GM21515 (cell line): ENCODE measurements at regions not wholly inside any gene's neighbourhood (a gene's known extent, or its start where the extent isn't known, plus 50 kb on each side); places are given as distances from the start of the nearest gene placed in this dataset.
"Not testable (repeated sequence)": the region's sequence is repeated elsewhere in the genome, so short reads cannot be mapped to it uniquely, and the experiment has no call there.

Source experiments
- ATAC-seq: cut with Tn5 transposase; IDR thresholded peaks from one replicate; pipeline ENCODE4 v1.9.1; 2021; ENCODE audit not compliant: unreplicated experiment

- not testable (repeated sequence) for ATAC-seq
These were observed 4427.5 kb upstream of the TPTE start for GRCh38 chr21:6093870-6094269.

GRCh38 chr21:6095304-6095703 is 4426.1 kb upstream of the TPTE start:
- ATAC-seq = not testable (repeated sequence)

DNA sequence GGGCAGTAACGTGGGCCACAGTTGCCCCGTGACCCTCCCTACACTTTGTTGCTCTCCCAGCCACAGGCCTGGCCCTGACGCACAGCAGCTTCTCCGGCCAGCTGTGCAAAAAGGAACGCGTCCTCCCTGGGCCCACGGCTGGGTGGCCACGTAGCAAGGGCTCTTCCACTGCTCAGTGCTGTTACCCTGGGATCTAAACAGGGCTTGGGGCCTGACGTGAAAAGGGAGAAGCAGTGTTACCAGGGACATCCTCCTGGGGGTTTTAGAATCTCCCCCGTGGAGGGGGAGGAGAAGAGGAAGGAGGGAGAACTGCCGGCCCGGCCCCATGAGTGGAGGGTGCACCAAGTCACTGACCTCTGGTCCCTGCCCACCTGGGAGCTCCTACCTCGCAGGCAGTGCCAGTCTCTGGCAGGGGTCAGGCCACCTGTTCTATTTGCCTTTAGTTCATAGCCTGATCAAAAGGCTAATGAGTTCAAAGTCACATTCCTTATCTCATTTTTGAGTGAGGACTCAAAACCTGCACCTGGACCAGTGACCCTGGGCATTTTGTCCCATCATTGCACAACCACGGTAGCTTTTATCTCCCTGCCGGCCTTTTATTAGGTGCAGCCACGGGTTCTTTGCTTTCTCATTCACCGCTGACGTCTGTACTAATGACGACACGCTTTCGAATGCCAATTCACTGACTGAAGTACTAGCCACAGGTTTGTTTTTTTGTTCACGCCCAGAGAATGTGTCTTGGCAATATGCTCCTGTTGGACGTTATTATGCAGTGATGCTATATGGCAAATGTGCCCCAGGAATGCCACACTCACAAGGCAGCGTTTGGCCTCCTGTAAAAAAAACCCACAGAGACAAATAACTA is 4424.6 kb upstream of the TPTE start:
- not testable (repeated sequence) for ATAC-seq

DNA sequence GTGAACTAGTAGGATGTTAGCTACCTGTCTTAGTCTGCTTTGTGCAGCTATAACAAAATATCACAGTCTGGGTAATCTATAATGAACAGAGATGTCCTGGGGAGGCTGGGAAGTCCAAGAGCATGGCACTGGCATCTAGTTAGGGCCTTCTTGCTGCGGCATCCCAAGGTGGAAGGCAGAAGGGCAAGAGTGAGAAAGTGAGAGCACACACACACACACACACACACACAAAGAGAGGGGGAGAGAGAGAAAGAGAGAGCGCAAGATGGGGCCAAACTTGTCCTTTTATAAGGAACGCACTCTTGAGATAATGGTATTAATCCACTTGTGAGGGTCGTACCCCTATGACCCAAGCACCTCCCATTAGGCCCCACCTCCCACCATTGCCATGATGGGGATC is 4423.6 kb upstream of the TPTE start:
- ATAC-seq = not testable (repeated sequence)

- not testable (repeated sequence) for ATAC-seq
These were observed 4423.0 kb upstream of the TPTE start for GRCh38 chr21:6098191-6098935.

- ATAC-seq = not testable (repeated sequence)
These were observed 4419.8 kb upstream of the TPTE start for GRCh38 chr21:6101588-6101987.

GRCh38 chr21:6104546-6104945 is 4416.8 kb upstream of the TPTE start:
- ATAC-seq = not testable (repeated sequence)

- ATAC-seq = not testable (repeated sequence)
These were observed 4414.5 kb upstream of the TPTE start for GRCh38 chr21:6106686-6107567.

DNA sequence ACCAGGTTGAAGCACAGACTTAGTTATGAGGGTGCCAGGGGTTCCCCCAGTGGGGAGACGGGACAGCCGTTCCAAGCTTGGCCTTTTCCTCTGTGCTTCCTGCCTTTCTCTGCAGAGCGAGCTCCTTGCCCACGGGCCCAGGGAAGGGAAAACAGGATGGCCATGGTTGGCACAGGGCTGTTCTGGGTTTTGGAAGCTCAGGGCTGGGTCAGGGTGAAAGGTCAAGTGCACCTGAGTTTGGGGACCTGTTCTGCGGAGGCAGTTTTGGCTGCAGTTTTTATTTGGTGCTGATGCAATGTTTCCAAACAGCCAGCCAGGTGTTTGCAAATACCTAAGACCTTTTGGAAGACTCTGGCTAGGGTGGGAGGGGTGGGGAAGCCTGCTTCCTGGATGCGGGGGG is 4412.5 kb upstream of the TPTE start:
- not testable (repeated sequence) for ATAC-seq

GRCh38 chr21:6109774-6110173 is 4411.6 kb upstream of the TPTE start:
- ATAC-seq = not testable (repeated sequence)

GRCh38 chr21:6110716-6111343 is 4410.6 kb upstream of the TPTE start:
- ATAC-seq = peak; percentile 72

- ATAC-seq = peak; percentile 20
These were observed 4410.0 kb upstream of the TPTE start for GRCh38 chr21:6111354-6111753.

DNA sequence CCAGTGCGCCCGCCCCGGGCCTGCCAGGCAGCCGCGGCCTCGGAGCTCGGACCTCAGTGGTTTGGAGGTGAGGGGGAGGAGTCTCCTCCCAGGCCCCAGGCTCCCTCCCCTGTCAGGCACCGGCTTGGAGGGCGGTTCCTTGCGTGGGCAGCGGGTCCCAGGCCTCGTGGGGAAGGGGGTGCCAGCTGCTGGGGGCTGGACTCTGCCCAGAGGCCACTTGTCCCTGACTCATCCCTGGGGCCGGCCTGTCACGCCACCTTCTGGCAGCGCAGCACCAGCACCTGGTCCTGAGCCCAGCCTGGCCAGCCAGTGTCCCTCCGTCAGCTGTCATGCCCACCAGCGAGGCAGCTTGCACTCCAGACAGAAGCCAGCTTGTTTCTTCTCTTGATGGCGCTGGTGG is 4403.0 kb upstream of the TPTE start:
- ATAC-seq = not testable (repeated sequence)

- not testable (repeated sequence) for ATAC-seq
These were observed 4400.5 kb upstream of the TPTE start for GRCh38 chr21:6120863-6121262.

DNA sequence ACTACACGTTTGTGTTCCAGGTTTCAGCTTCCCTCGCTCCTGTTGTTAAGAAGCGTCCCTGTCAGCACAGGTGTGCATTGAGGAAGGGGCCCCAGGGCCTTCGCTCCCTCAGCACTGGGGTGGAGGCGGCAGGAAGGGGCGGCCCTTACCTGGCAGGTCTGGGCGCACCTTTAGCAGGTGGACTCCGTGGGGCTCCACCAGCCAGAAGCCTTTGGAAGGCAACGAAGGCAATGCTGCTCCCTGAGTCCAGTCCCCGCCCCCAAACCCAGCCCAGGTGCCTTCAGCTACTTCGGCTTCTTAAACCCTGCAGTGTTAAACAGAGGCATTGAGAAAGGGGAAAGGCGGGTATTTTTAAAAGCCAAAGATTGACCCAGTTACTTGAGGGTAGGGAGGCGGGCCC is 4398.8 kb upstream of the TPTE start:
- ATAC-seq = not testable (repeated sequence)

GRCh38 chr21:6123224-6123623 is 4398.2 kb upstream of the TPTE start:
- not testable (repeated sequence) for ATAC-seq

- not testable (repeated sequence) for ATAC-seq
These were observed 4395.7 kb upstream of the TPTE start for GRCh38 chr21:6125549-6126240.

DNA sequence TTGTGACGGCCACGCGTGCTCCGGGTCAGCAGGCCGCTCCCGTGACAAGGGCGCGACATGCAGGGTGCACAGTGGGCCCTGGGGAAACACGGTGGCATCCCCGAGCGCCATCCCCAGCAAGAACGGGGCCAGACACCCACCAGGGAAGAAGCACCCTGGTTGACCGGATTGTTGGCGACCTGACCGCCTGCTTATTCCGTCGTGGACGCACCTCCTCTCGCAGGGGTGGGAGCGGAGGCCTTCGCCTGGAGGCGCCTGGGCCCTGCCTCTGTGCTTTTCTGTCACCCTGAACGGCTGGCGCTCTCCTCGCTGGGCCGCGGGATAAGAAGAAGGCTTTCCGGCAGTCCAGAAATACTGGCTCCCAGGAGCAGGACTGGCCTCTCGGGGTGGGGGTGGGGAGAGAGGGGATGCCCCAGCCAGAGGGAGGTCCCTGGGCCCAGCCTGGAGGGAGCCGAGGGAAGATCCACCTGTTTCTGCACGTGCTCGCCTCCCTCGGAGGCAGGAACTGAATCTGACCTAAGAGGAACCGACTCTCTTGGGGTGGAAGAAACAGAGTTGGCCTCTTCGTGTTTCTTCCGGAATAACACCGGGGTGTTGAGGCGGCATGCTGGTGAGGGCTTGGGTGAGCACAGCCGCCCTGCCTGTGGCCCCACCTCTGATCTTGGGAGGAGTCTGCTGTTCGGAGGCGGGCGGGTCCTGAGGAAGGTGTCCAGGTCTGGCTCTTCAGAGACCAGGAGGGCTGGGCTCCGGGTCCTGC is 4394.2 kb upstream of the TPTE start:
- not testable (repeated sequence) for ATAC-seq

GRCh38 chr21:6130734-6131133 is 4390.6 kb upstream of the TPTE start:
- not testable (repeated sequence) for ATAC-seq
